D721Med (cell line): ENCODE measurements at regions not wholly inside any gene's neighbourhood (a gene's known extent, or its start where the extent isn't known, plus 50 kb on each side); places are given as distances from the start of the nearest gene placed in this dataset.

ENCODE experiments used
- DNase-seq: peaks from one replicate; pipeline ENCODE4 v3.0.0; 2011; ENCODE audit warnings: low spot score; ENCODE audit not compliant: insufficient read length
- FAIRE-seq: peaks from 2 replicates; lab custom pipeline; 2011; peaks lifted over from hg19 to GRCh38; lab: Jason Lieb, UNC
- TF ChIP-seq, protein P1 (sequence below): IDR thresholded peaks from 2 replicates; pipeline ENCODE4 v1.5.1; 2012; ENCODE audit warnings: mild to moderate bottlenecking, control low read depth; ENCODE audit not compliant: insufficient read depth; ENCODE audit errors: missing control alignments

DNA sequence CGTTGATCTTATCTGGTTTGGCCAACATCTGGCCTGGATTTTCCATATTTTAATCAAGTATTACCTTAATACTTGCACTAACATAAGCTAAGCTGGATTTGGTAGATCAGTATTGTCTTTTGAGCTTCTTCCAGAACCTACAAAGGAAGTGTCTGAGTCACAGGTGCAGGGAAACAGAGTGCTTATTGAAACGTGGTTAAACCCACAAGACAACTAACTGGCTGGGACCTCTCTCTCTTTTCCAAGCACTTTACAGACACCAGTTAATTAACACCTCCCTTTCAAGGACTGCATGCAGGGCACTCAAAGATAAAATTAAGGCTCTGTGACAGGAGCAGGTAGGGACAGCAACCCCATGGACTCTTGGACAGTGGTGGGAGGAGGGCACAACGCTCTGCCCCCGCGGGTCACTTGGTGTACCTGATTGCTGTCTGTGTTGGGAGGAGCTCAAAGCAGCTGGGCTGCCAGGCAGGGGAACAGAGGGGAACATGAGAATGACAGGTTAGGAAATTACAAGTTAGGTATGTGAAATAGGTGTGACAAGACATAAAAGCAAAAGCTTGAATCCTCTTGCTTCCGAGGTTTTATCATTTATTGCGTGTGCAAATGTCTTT lies 133.7 kb upstream of the MON1B start:
- no peak for DNase-seq
- FAIRE-seq = no peak
- TF ChIP-seq, protein P1, sequence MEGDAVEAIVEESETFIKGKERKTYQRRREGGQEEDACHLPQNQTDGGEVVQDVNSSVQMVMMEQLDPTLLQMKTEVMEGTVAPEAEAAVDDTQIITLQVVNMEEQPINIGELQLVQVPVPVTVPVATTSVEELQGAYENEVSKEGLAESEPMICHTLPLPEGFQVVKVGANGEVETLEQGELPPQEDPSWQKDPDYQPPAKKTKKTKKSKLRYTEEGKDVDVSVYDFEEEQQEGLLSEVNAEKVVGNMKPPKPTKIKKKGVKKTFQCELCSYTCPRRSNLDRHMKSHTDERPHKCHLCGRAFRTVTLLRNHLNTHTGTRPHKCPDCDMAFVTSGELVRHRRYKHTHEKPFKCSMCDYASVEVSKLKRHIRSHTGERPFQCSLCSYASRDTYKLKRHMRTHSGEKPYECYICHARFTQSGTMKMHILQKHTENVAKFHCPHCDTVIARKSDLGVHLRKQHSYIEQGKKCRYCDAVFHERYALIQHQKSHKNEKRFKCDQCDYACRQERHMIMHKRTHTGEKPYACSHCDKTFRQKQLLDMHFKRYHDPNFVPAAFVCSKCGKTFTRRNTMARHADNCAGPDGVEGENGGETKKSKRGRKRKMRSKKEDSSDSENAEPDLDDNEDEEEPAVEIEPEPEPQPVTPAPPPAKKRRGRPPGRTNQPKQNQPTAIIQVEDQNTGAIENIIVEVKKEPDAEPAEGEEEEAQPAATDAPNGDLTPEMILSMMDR = no peak

DNA sequence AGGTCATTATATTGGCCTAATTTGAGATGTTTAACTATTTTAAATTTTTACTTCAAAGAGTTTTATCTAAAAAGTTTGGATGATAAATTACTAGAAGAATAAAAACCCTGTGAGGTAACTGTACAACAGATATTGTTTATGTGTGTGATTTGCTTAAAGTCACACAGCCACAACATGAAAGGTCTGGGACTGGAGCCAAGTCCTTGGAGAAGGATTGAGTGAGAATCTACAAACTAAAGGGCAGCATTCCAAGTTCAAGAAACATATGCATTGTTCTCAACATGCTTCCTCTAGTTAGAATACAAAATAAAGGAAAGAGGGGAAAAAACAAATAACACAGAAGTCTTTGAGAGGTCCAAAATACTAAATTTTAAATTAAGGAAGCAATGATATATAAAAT lies 131.5 kb upstream of the MON1B start:
- FAIRE-seq (no peak), DNase-seq (no peak)
- TF ChIP-seq, protein P1 = no peak

DNA sequence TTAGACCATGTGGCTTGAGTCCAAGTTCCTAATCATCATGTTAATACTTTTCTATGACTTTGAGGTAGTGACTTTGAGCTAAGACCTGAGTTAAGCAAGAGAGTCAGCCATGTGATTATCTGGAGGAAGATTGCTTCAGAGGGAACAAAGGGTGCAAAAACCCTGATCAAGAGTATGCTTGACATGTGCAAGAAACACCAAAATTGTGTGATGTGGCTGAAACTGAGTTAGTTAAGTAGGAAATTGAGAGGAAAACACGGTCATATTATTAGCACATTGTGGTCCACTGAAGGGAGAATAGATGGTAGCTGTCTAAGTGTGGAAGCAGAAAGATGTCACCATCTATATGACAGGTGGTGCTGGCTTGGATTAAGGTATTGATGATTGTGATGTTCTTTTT lies 130.4 kb upstream of the MON1B start:
- DNase-seq (no peak), FAIRE-seq (no peak)
- TF ChIP-seq, protein P1 = no peak

DNA sequence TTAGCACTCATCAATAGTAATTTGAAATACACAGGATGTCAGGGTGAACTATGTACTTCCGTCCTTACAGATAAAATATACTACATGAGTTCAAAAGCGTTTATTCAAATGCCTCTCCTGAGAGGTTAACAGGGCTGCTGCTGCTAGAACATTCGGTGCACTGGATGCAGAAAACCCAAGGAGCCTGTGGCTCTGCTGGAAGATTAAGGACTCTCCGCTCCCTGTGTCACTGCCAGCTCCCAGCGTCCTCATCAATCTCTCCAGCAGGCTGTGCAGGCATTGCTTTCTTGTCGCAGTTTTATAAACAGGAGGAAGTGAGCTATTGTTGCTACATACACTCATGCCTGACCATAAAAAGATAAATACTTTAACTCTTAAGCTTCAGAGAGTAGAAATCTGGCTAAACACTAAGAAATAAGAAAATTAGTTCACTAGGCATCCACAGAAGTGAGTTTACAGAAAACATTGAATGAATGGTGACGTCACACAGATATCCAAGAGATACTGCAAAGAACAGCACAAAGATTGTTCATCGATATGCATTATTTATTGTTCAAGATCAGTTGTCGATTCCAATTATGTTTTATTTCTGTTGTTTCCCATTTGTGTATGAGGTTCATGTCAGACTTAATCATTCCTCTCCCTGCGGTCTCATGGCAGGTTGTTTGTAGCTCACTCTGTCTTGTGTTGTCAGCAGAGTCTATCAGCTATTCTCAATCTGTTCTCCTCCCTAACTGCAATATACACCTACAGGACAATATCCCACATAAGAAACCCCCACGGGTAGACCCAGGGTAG lies 127.9 kb upstream of the MON1B start:
- TF ChIP-seq, protein P1 = no peak
- DNase-seq = no peak
- FAIRE-seq = no peak

GRCh38 chr16:77063676-77064016 lies 127.3 kb upstream of the MON1B start:
- TF ChIP-seq, protein P1 = no peak
- FAIRE-seq = no peak
- no peak for DNase-seq

- TF ChIP-seq, protein P1 = no peak
- FAIRE-seq (no peak), DNase-seq (no peak)
Observed at GRCh38 chr16:77064037-77064436, 127.0 kb upstream of the MON1B start.
